Liver (tissue), 8 donors: ENCODE measurements at regions not wholly inside any gene's neighbourhood (a gene's known extent, or its start where the extent isn't known, plus 50 kb on each side); places are given as distances from the start of the nearest gene placed in this dataset.

ENCODE experiments used
- DNase-seq: peaks from one replicate; pipeline ENCODE4 v3.0.0-alpha.2; 2017; ENCODE audit warnings: low spot score
- H3K27ac ChIP-seq, 2 donors: one replicate each; pipeline ENCODE4 v1.7.0; 2013; ENCODE audit warnings: inconsistent platforms in 2 of 2, low read length in 2 of 2, control low read depth in 1 of 2, low read depth in 1 of 2, mild to moderate bottlenecking in 1 of 2
- H3K27me3 ChIP-seq, 4 donors: one replicate each; pipeline versions ENCODE4 v1.6.1 to v1.7.0; 2013; ENCODE audit warnings: low read length in 3 of 4, inconsistent platforms in 1 of 4, mild to moderate bottlenecking in 1 of 4, moderate library complexity in 1 of 4; ENCODE audit not compliant: control insufficient read depth in 4 of 4, insufficient read depth in 4 of 4
- H3K36me3 ChIP-seq, 4 donors: one replicate each; pipeline versions ENCODE4 v1.6.1 to v1.7.0; 2013; ENCODE audit warnings: low read length in 3 of 4, mild to moderate bottlenecking in 3 of 4, low read depth in 1 of 4, moderate library complexity in 1 of 4; ENCODE audit not compliant: control insufficient read depth in 4 of 4, insufficient read depth in 3 of 4
- H3K4me1 ChIP-seq, 4 donors: one replicate each; pipeline versions ENCODE4 v1.6.1 to v1.7.0; 2013; ENCODE audit warnings: low read length in 3 of 4, mild to moderate bottlenecking in 3 of 4, moderate library complexity in 1 of 4; ENCODE audit not compliant: control insufficient read depth in 4 of 4, insufficient read depth in 4 of 4
- H3K4me3 ChIP-seq, 3 donors: one replicate each; pipeline versions ENCODE4 v1.6.1 to v1.7.0; 2013; ENCODE audit warnings: low read length in 3 of 3, control low read depth in 1 of 3, low read depth in 1 of 3, mild to moderate bottlenecking in 1 of 3
- H3K9ac ChIP-seq, 2 donors: one replicate each; pipeline ENCODE4 v1.7.0; 2013; ENCODE audit warnings: low read length in 2 of 2, mild to moderate bottlenecking in 2 of 2, moderate library complexity in 2 of 2, control low read depth in 1 of 2, low read depth in 1 of 2
- H3K9me3 ChIP-seq, 4 donors: one replicate each; pipeline versions ENCODE4 v1.6.1 to v1.7.0; 2013; ENCODE audit warnings: low read length in 3 of 4; ENCODE audit not compliant: control insufficient read depth in 4 of 4
- ATF3 ChIP-seq: IDR thresholded peaks from 2 replicates; pipeline ENCODE4 v1.6.1; 2016; ENCODE audit warnings: antibody characterized with exemption
- CTCF ChIP-seq: fragments of 150-350 bp; IDR thresholded peaks from 2 replicates; pipeline ENCODE4 v1.5.1; 2017; ENCODE audit warnings: improper control_type of control experiment, low read depth, low read length; ENCODE audit not compliant: missing input control
- EGR1 ChIP-seq, 2 donors: IDR thresholded peaks; 2 replicates each; pipeline ENCODE4 v1.6.1; 2016 to 2018; ENCODE audit warnings: antibody characterized with exemption in 2 of 2, low read depth in 2 of 2
- FOXA1 ChIP-seq: IDR thresholded peaks from 2 replicates; pipeline ENCODE4 v1.6.1; 2016; ENCODE audit warnings: antibody characterized with exemption
- FOXA2 ChIP-seq: IDR thresholded peaks from 2 replicates; pipeline ENCODE4 v1.6.1; 2016; ENCODE audit warnings: antibody characterized with exemption
- GABPA ChIP-seq, 2 donors: IDR thresholded peaks in 1 of 2; conservative IDR thresholded peaks in 1 of 2; 2 replicates each; pipeline ENCODE4 v1.6.1; 2016; ENCODE audit warnings: antibody characterized with exemption in 2 of 2, mild to moderate bottlenecking in 1 of 2, moderate library complexity in 1 of 2
- HNF4A ChIP-seq, 2 donors: conservative IDR thresholded peaks; 2 replicates each; pipeline ENCODE4 v1.6.1; 2016; ENCODE audit warnings: antibody characterized with exemption in 2 of 2, mild to moderate bottlenecking in 2 of 2
- HNF4G ChIP-seq: IDR thresholded peaks from 2 replicates; pipeline ENCODE4 v1.6.1; 2016; ENCODE audit warnings: antibody characterized with exemption
- JUND ChIP-seq, 2 donors: IDR thresholded peaks; 2 replicates each; pipeline ENCODE4 v1.6.1; 2016; ENCODE audit warnings: antibody characterized with exemption in 2 of 2
- NR2F2 ChIP-seq: IDR thresholded peaks from 2 replicates; pipeline ENCODE4 v1.6.1; 2016; ENCODE audit warnings: antibody characterized with exemption
- RAD21 ChIP-seq, 2 donors: IDR thresholded peaks; 2 replicates each; pipeline ENCODE4 v1.6.1; 2016; ENCODE audit warnings: antibody characterized with exemption in 2 of 2, mild to moderate bottlenecking in 2 of 2
- REST ChIP-seq: IDR thresholded peaks from 2 replicates; pipeline ENCODE4 v1.6.1; 2016; ENCODE audit warnings: antibody characterized with exemption, mild to moderate bottlenecking
- RXRA ChIP-seq, 2 donors: IDR thresholded peaks; 2 replicates each; pipeline ENCODE4 v1.6.1; 2017 to 2018; ENCODE audit warnings: antibody characterized with exemption in 2 of 2, mild to moderate bottlenecking in 1 of 2
- SP1 ChIP-seq: IDR thresholded peaks from 2 replicates; pipeline ENCODE4 v1.6.1; 2018; ENCODE audit warnings: antibody characterized with exemption, mild to moderate bottlenecking
- TAF1 ChIP-seq: conservative IDR thresholded peaks from 2 replicates; pipeline ENCODE4 v1.6.1; 2016; ENCODE audit warnings: antibody characterized with exemption, mild to moderate bottlenecking
- YY1 ChIP-seq: IDR thresholded peaks from 2 replicates; pipeline ENCODE4 v1.6.1; 2016; ENCODE audit warnings: antibody characterized with exemption, mild to moderate bottlenecking
- ZBTB33 ChIP-seq: IDR thresholded peaks from 2 replicates; pipeline ENCODE4 v1.6.1; 2016; ENCODE audit warnings: antibody characterized with exemption
- WGBS: extraction: QIAGEN DNeasy Blood & Tissue Kit; methylation state at CpG from one replicate; pipeline ENCODE4 v1.1.7; 2013; 5-methylcytosine and 5-hydroxymethylcytosine counted together
- donor health status: healthy.
- donor health status: healthy.
- donor health status: healthy.
- donor health status: healthy.
- donor health status: healthy.

GRCh38 chr14:82647088-82647810 lies 1113.6 kb upstream of the SEL1L start:
- no peak for TF ChIP-seq JUND (IDR thresholded peaks at IDR 0.05)
- TF ChIP-seq YY1, result no peak
- no peak for TF ChIP-seq NR2F2
- TF ChIP-seq HNF4A (conservative IDR thresholded peaks at IDR 0.05), result no peak
- no peak for TF ChIP-seq RAD21 (IDR thresholded peaks at IDR 0.05)
- TF ChIP-seq FOXA2, result no peak
- no peak for TF ChIP-seq TAF1
- TF ChIP-seq RXRA (IDR thresholded peaks at IDR 0.05), result no peak
- no peak for TF ChIP-seq ATF3
- no peak for TF ChIP-seq GABPA (IDR thresholded peaks at IDR 0.05 in 1 of 2, conservative IDR thresholded peaks at IDR 0.05 in 1 of 2)
- TF ChIP-seq SP1, result no peak
- no peaks in the 10 kb centered on the region for H3K27me3 ChIP-seq
- H3K9ac ChIP-seq, result no peak overlapping the region
- no peaks in the 10 kb centered on the region for H3K4me1 ChIP-seq
- H3K4me3 ChIP-seq, result no peak overlapping the region
- no peaks in the 10 kb centered on the region for H3K36me3 ChIP-seq
- no peaks in the 10 kb centered on the region for H3K9me3 ChIP-seq
- 62% methylated on average over 5 of the region's 5 CpGs for WGBS
- H3K27ac ChIP-seq, result no peak overlapping the region
- DNase-seq, result no peak

GRCh38 chr14:82655770-82656169 lies 1122.1 kb upstream of the SEL1L start:
- 65% methylated on average over 1 of the region's 1 CpG for WGBS
- TF ChIP-seq FOXA2 (no peak), RAD21 (IDR thresholded peaks at IDR 0.05) (no peak), EGR1 (IDR thresholded peaks at IDR 0.05; ENCODE audit: low read depth in 2 of 2) (no peak), YY1 (no peak), REST (no peak), HNF4G (no peak), FOXA1 (no peak), NR2F2 (no peak), SP1 (no peak), RXRA (IDR thresholded peaks at IDR 0.05) (no peak), ATF3 (no peak), CTCF (no peak), TAF1 (no peak), GABPA (IDR thresholded peaks at IDR 0.05 in 1 of 2, conservative IDR thresholded peaks at IDR 0.05 in 1 of 2) (no peak), ZBTB33 (no peak), HNF4A (conservative IDR thresholded peaks at IDR 0.05) (no peak)
- H3K27ac ChIP-seq, result no peak overlapping the region

More at GRCh38 chr14:82655770-82656169, 1122.1 kb upstream of the SEL1L start:
- Histone ChIP-seq H3K4me1 (no peaks in the 10 kb centered on the region), H3K4me3 (no peak overlapping the region), H3K27me3 (peaks cover 0 to 2% (median 0%) of the 10 kb centered on the region in 4 donors), H3K9me3 (no peaks in the 10 kb centered on the region), H3K9ac (no peak overlapping the region), H3K36me3 (no peaks in the 10 kb centered on the region)
- DNase-seq, result no peak
